Uterus (tissue), 2 donors: ENCODE measurements at regions not wholly inside any gene's neighbourhood (a gene's known extent, or its start where the extent isn't known, plus 50 kb on each side); places are given as distances from the start of the nearest gene placed in this dataset.

ENCODE experiments used
- POLR2A ChIP-seq, 2 donors: fragments of 450-650 bp; IDR thresholded peaks; one replicate each; pipeline ENCODE4 v1.6.1; 2016; ENCODE audit warnings: antibody characterized with exemption in 2 of 2, mild to moderate bottlenecking in 1 of 2, moderate library complexity in 1 of 2
- TF ChIP-seq, protein P1 (sequence below), 4 experiments: fragments of 200-600 bp in 2 of 4; fragments of 450-650 bp in 2 of 4; sonication (generic) in 2 of 4; IDR thresholded peaks; one replicate each; pipeline ENCODE4 v1.5.1; 2016 to 2019; ENCODE audit warnings: antibody characterized with exemption in 4 of 4, mild to moderate bottlenecking in 2 of 4, moderate library complexity in 1 of 4

DNA sequence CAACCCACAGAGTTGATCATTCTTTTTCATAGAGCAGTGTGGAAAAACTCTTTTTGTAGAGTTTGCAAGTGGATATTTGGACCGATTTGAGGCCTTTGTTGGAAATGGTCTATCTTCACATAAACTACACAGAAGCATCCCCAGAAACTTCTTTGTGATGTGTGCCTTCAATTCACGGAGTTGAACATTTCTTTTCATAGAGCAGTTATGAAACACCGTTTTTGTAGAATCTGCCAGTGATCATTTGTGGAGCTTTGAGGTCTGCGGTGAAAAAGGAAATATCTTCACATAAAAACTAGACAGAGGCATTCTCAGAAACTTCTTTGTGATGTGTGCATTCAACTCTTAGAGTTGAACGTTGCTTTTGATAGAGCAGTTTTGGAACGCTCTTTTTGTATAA, 618.4 kb upstream of the ZNF337 start:
- TF ChIP-seq, protein P1, sequence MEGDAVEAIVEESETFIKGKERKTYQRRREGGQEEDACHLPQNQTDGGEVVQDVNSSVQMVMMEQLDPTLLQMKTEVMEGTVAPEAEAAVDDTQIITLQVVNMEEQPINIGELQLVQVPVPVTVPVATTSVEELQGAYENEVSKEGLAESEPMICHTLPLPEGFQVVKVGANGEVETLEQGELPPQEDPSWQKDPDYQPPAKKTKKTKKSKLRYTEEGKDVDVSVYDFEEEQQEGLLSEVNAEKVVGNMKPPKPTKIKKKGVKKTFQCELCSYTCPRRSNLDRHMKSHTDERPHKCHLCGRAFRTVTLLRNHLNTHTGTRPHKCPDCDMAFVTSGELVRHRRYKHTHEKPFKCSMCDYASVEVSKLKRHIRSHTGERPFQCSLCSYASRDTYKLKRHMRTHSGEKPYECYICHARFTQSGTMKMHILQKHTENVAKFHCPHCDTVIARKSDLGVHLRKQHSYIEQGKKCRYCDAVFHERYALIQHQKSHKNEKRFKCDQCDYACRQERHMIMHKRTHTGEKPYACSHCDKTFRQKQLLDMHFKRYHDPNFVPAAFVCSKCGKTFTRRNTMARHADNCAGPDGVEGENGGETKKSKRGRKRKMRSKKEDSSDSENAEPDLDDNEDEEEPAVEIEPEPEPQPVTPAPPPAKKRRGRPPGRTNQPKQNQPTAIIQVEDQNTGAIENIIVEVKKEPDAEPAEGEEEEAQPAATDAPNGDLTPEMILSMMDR (IDR thresholded peaks at IDR 0.05), result no peak
- no peak for TF ChIP-seq POLR2A (IDR thresholded peaks at IDR 0.05)
